Muscle of arm (tissue), 1 donor: ENCODE measurements at regions not wholly inside any gene's neighbourhood (a gene's known extent, or its start where the extent isn't known, plus 50 kb on each side); places are given as distances from the start of the nearest gene placed in this dataset.
A peak's percentile ranks its signal among the peaks of the same experiment; 100 is the strongest.
"Not testable (repeated sequence)": the region's sequence is repeated elsewhere in the genome, so short reads cannot be mapped to it uniquely, and the experiment has no call there.

Source experiments
- DNase-seq: peaks from one replicate; pipeline ENCODE4 v3.0.0-alpha.2; 2013

- DNase-seq, result no peak
Observed at GRCh38 chr4:97394653-97395052, 748.6 kb downstream of the STPG2 start.

- DNase-seq, result no peak
Observed at GRCh38 chr4:97396097-97396496, 747.2 kb downstream of the STPG2 start.

- no peak for DNase-seq
Observed at GRCh38 chr4:97396605-97397004, 746.7 kb downstream of the STPG2 start.

GRCh38 chr4:97404876-97405523 lies 738.3 kb downstream of the STPG2 start:
- no peak for DNase-seq

GRCh38 chr4:97411356-97411755 lies 731.9 kb downstream of the STPG2 start:
- peak; percentile 15 for DNase-seq

- DNase-seq, result no peak
Observed at GRCh38 chr4:97412331-97412730, 730.9 kb downstream of the STPG2 start.

GRCh38 chr4:97414161-97414560 lies 729.1 kb downstream of the STPG2 start:
- DNase-seq, result no peak

GRCh38 chr4:97432551-97432950 lies 710.7 kb downstream of the STPG2 start:
- no peak for DNase-seq

GRCh38 chr4:97437998-97438705 lies 705.1 kb downstream of the STPG2 start:
- DNase-seq, result not testable (repeated sequence)

GRCh38 chr4:97453186-97453585 lies 690.1 kb downstream of the STPG2 start:
- DNase-seq, result no peak

- DNase-seq, result no peak
Observed at GRCh38 chr4:97457253-97457652, 686.0 kb downstream of the STPG2 start.

GRCh38 chr4:97468272-97468671 lies 675.0 kb downstream of the STPG2 start:
- DNase-seq, result no peak

GRCh38 chr4:97475621-97476020 lies 667.7 kb downstream of the STPG2 start:
- DNase-seq, result no peak

GRCh38 chr4:97477974-97478373 lies 665.3 kb downstream of the STPG2 start:
- no peak for DNase-seq

- no peak for DNase-seq
Observed at GRCh38 chr4:97479388-97479787, 663.9 kb downstream of the STPG2 start.

- DNase-seq, result no peak
Observed at GRCh38 chr4:97491856-97492255, 651.4 kb downstream of the STPG2 start.

- DNase-seq, result no peak
Observed at GRCh38 chr4:97493815-97494518, 649.3 kb downstream of the STPG2 start.

GRCh38 chr4:97496298-97496873 lies 646.9 kb downstream of the STPG2 start:
- DNase-seq, result no peak

GRCh38 chr4:97498875-97499274 lies 644.4 kb downstream of the STPG2 start:
- DNase-seq, result no peak

- DNase-seq, result no peak
Observed at GRCh38 chr4:97500423-97500822, 642.9 kb downstream of the STPG2 start.

GRCh38 chr4:97504713-97505112 lies 638.6 kb downstream of the STPG2 start:
- no peak for DNase-seq

GRCh38 chr4:97507587-97508245 lies 635.6 kb downstream of the STPG2 start:
- no peak for DNase-seq
